Spleen (tissue), 7 donors: ENCODE measurements at regions not wholly inside any gene's neighbourhood (a gene's known extent, or its start where the extent isn't known, plus 50 kb on each side); places are given as distances from the start of the nearest gene placed in this dataset.

Experiments used
- POLR2A ChIP-seq, 3 donors: fragments of 450-650 bp; IDR thresholded peaks; one replicate each; pipeline ENCODE4 v1.5.1; 2017; ENCODE audit warnings: antibody characterized with exemption in 3 of 3, mild to moderate bottlenecking in 1 of 3
- POLR2AphosphoS5 ChIP-seq, 3 donors: sonication (generic); formaldehyde crosslinking; IDR thresholded peaks; one replicate each; pipeline ENCODE4 v1.5.1; 2017; ENCODE audit warnings: antibody characterized with exemption in 3 of 3
- TF ChIP-seq, protein P1 (sequence below), 11 experiments: fragments of 200-600 bp in 7 of 11; fragments of 450-650 bp in 4 of 11; sonication (generic) in 4 of 11; IDR thresholded peaks in 8 of 11; conservative IDR thresholded peaks in 3 of 11; 1 replicate in 7 of 11; 2 replicates in 4 of 11; pipeline versions ENCODE4 v1.4.0 to v1.8.0; 2016 to 2021; ENCODE audit warnings: antibody characterized with exemption in 11 of 11, inconsistent platforms in 4 of 11, mild to moderate bottlenecking in 1 of 11
- donor health status: DM: no; HTN: no; CAD: no; lungs with moderate emphysema.
- donor health status: DM: no; HTN: no; CAD: no.
- donor health status: DM: no; HTN: no; CAD: no.

DNA sequence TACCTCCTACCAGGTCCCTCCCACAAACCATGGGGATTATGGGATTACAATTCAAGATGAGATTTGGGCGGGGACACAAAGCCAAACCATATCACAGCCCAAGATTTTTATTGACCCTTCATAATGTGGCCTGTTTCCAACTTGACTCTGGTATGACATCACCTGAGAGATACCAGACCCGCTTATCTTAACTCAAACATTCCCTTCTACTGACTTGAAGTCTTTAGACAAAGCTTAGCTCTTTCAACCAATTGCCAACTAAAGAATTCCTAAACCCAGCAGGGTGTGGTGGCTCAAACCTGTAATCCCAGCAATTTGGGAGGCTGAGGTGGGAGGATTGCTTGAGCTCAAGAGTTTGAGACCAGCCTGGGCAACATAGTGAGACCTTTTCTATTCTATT lies 67.9 kb downstream of the CLRN3 start:
- TF ChIP-seq, protein P1, sequence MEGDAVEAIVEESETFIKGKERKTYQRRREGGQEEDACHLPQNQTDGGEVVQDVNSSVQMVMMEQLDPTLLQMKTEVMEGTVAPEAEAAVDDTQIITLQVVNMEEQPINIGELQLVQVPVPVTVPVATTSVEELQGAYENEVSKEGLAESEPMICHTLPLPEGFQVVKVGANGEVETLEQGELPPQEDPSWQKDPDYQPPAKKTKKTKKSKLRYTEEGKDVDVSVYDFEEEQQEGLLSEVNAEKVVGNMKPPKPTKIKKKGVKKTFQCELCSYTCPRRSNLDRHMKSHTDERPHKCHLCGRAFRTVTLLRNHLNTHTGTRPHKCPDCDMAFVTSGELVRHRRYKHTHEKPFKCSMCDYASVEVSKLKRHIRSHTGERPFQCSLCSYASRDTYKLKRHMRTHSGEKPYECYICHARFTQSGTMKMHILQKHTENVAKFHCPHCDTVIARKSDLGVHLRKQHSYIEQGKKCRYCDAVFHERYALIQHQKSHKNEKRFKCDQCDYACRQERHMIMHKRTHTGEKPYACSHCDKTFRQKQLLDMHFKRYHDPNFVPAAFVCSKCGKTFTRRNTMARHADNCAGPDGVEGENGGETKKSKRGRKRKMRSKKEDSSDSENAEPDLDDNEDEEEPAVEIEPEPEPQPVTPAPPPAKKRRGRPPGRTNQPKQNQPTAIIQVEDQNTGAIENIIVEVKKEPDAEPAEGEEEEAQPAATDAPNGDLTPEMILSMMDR (IDR thresholded peaks at IDR 0.05 in 8 of 11, conservative IDR thresholded peaks at IDR 0.05 in 3 of 11) = no peak
- no peak for TF ChIP-seq POLR2AphosphoS5 (IDR thresholded peaks at IDR 0.05)
- TF ChIP-seq POLR2A (IDR thresholded peaks at IDR 0.05) = no peak
